ENCODE measurements at regions not wholly inside any gene's neighbourhood (a gene's known extent, or its start where the extent isn't known, plus 50 kb on each side); places are given as distances from the start of the nearest gene placed in this dataset.

GRCh38 chr1:195939844-195940243 lies 668.4 kb downstream of the KCNT2 start:
- Histone ChIP-seq H3K9me3 (replicated peaks; ENCODE audit: control insufficient read depth, insufficient read depth, low read length) (no peaks in the 10 kb centered on the region), H3K79me2 (ENCODE audit: control insufficient read depth, insufficient read depth, low read length) (no peaks in the 10 kb centered on the region), H3K27me3 (ENCODE audit: control insufficient read depth in 2 of 2, insufficient read depth in 2 of 2, low read length in 2 of 2) (no peaks in the 10 kb centered on the region), H3K4me1 (ENCODE audit: control insufficient read depth, extremely low read depth, insufficient read depth, low read length) (no peaks in the 10 kb centered on the region), H4K20me1 (replicated peaks; ENCODE audit: control insufficient read depth, extremely low read depth, insufficient read depth, low read length) (no peaks in the 10 kb centered on the region), H3K9ac (replicated peaks; ENCODE audit: extremely low read depth, insufficient read depth, low read length) (no peak overlapping the region), H3K4me3 (replicated peaks in 1 of 3; ENCODE audit: insufficient read depth in 1 of 3, low read depth in 1 of 3, low read length in 3 of 3) (no peak overlapping the region), H2AFZ (ENCODE audit: low read depth, low read length) (no peak overlapping the region), H3K36me3 (ENCODE audit: control insufficient read depth in 2 of 2, extremely low read depth in 1 of 2, insufficient read depth in 2 of 2, low read length in 2 of 2) (no peaks in the 10 kb centered on the region), H3K4me2 (ENCODE audit: insufficient read depth, low read length) (no peak overlapping the region), H3K9me1 (replicated peaks; ENCODE audit: control insufficient read depth, extremely low read depth, insufficient read depth, low read length) (no peaks in the 10 kb centered on the region), H3K27ac (ENCODE audit: insufficient read depth, low read depth, low read length) (no peak overlapping the region)
- FAIRE-seq = no peak
- dilution Hi-C loops (cut with MboI; ENCODE audit: extremely low pct_ligation_motif_present, low sequenced_read_pairs) (no loop called here), intact Hi-C loops (cut with micrococcal nuclease) (no loop called here)
- no peak for TF ChIP-seq POLR2A (IDR thresholded peaks at IDR 0.05; ENCODE audit: low read depth, low read length)
- no peak for TF ChIP-seq POLR2AphosphoS5 (IDR thresholded peaks at IDR 0.05; ENCODE audit: insufficient read depth, low read depth, low read length)
- no peak for TF ChIP-seq GATA2 (IDR thresholded peaks at IDR 0.05; ENCODE audit: insufficient read depth, insufficient read length, low read depth, low read length)
- TF ChIP-seq CTCF (IDR thresholded peaks at IDR 0.05; ENCODE audit: extremely low read depth in 1 of 2, insufficient read depth in 1 of 2, low read depth in 1 of 2, low read length in 2 of 2) = no peak
- TF ChIP-seq MYC (IDR thresholded peaks at IDR 0.05; ENCODE audit: low read depth, low read length) = no peak
- DNase-seq (ENCODE audit: low read depth, low spot score) = no peak
- ChIA-PET CTCF (no interaction called here), POLR2A (no interaction called here)
- no TSS peak for BruUV-seq (replicated peaks)

- Histone ChIP-seq H3K9ac (replicated peaks; ENCODE audit: extremely low read depth, insufficient read depth, low read length) (no peak overlapping the region), H4K20me1 (replicated peaks; ENCODE audit: control insufficient read depth, extremely low read depth, insufficient read depth, low read length) (no peaks in the 10 kb centered on the region), H3K79me2 (ENCODE audit: control insufficient read depth, insufficient read depth, low read length) (no peaks in the 10 kb centered on the region), H3K9me1 (replicated peaks; ENCODE audit: control insufficient read depth, extremely low read depth, insufficient read depth, low read length) (no peaks in the 10 kb centered on the region), H3K4me1 (ENCODE audit: control insufficient read depth, extremely low read depth, insufficient read depth, low read length) (no peaks in the 10 kb centered on the region), H3K27me3 (ENCODE audit: control insufficient read depth in 2 of 2, insufficient read depth in 2 of 2, low read length in 2 of 2) (no peaks in the 10 kb centered on the region), H3K36me3 (ENCODE audit: control insufficient read depth in 2 of 2, extremely low read depth in 1 of 2, insufficient read depth in 2 of 2, low read length in 2 of 2) (no peaks in the 10 kb centered on the region), H3K27ac (ENCODE audit: insufficient read depth, low read depth, low read length) (no peak overlapping the region), H2AFZ (ENCODE audit: low read depth, low read length) (no peak overlapping the region), H3K4me3 (replicated peaks in 1 of 3; ENCODE audit: insufficient read depth in 1 of 3, low read depth in 1 of 3, low read length in 3 of 3) (no peak overlapping the region), H3K9me3 (replicated peaks; ENCODE audit: control insufficient read depth, insufficient read depth, low read length) (no peaks in the 10 kb centered on the region), H3K4me2 (ENCODE audit: insufficient read depth, low read length) (no peak overlapping the region)
- ChIA-PET POLR2A (no interaction called here), CTCF (interaction anchor here (1.1 kb wide), 1 partner anchor 12 kb away, joined by 3 read pairs; no protein-coding TSS in a partner anchor)
- TF ChIP-seq JUN (IDR thresholded peaks at IDR 0.05; ENCODE audit: borderline replicate concordance, insufficient read depth, insufficient read length, low read depth) = no peak
- no peak for TF ChIP-seq CTCF (IDR thresholded peaks at IDR 0.05; ENCODE audit: extremely low read depth in 1 of 2, insufficient read depth in 1 of 2, low read depth in 1 of 2, low read length in 2 of 2)
- no peak for TF ChIP-seq GATA2 (IDR thresholded peaks at IDR 0.05; ENCODE audit: insufficient read depth, insufficient read length, low read depth, low read length)
- no peak for TF ChIP-seq POLR2A (IDR thresholded peaks at IDR 0.05; ENCODE audit: low read depth, low read length)
- no peak for TF ChIP-seq MYC (IDR thresholded peaks at IDR 0.05; ENCODE audit: low read depth, low read length)
- TF ChIP-seq EZH2 (IDR thresholded peaks at IDR 0.05; ENCODE audit: borderline replicate concordance, low read depth, low read length, severe bottlenecking) = no peak
- TF ChIP-seq POLR2AphosphoS5 (IDR thresholded peaks at IDR 0.05; ENCODE audit: insufficient read depth, low read depth, low read length) = no peak
- TF ChIP-seq MAX (IDR thresholded peaks at IDR 0.05; ENCODE audit: insufficient read depth, insufficient read length) = no peak
- TF ChIP-seq FOS (IDR thresholded peaks at IDR 0.05; ENCODE audit: borderline replicate concordance, insufficient read depth, low read length) = no peak
- intact Hi-C loops (cut with micrococcal nuclease) = no loop called here
- no TSS peak for BruUV-seq (replicated peaks)
- dilution Hi-C loops (cut with MboI; ENCODE audit: extremely low pct_ligation_motif_present, low sequenced_read_pairs) = no loop called here
- DNase-seq (ENCODE audit: low read depth, low spot score) (no peak), FAIRE-seq (no peak)
Observed at GRCh38 chr1:195934817-195935553, 673.3 kb downstream of the KCNT2 start.
